ENCODE measurements at regions not wholly inside any gene's neighbourhood (a gene's known extent, or its start where the extent isn't known, plus 50 kb on each side); places are given as distances from the start of the nearest gene placed in this dataset.
A peak's percentile ranks its signal among the peaks of the same experiment; 100 is the strongest.

GRCh38 chr1:195704028-195704427, 904.2 kb downstream of the KCNT2 start:
- H3K27me3 Mint-ChIP-seq (ENCODE audit: insufficient read depth): peaks cover 1% of the 10 kb centered on the region; the same call in 1 of the 2 replicates
- DNase-seq: no peak
- H3K27ac Mint-ChIP-seq: no peak overlapping the region
- no peaks in the 10 kb centered on the region for H3K9me3 Mint-ChIP-seq
- H3K4me3 Mint-ChIP-seq: no peak overlapping the region
- H3K36me3 Mint-ChIP-seq (ENCODE audit: low read depth): no peaks in the 10 kb centered on the region
- no peak for TF ChIP-seq CTCF (IDR thresholded peaks at IDR 0.05)
- peaks cover 4% of the 10 kb centered on the region; the same call in 1 of the 2 replicates for H3K4me1 Mint-ChIP-seq (ENCODE audit: low read depth)

GRCh38 chr1:195701149-195701548, 907.1 kb downstream of the KCNT2 start:
- no peak for DNase-seq
- H3K4me1 Mint-ChIP-seq (ENCODE audit: low read depth): peaks cover 4% of the 10 kb centered on the region; the same call in 1 of the 2 replicates
- TF ChIP-seq CTCF (IDR thresholded peaks at IDR 0.05): no peak
- H3K27ac Mint-ChIP-seq: no peak overlapping the region
- H3K4me3 Mint-ChIP-seq: no peak overlapping the region
- peaks cover 1% of the 10 kb centered on the region; the same call in 1 of the 2 replicates for H3K27me3 Mint-ChIP-seq (ENCODE audit: insufficient read depth)
- H3K36me3 Mint-ChIP-seq (ENCODE audit: low read depth): no peaks in the 10 kb centered on the region
- H3K9me3 Mint-ChIP-seq: no peaks in the 10 kb centered on the region

GRCh38 chr1:195697130-195697529, 911.1 kb downstream of the KCNT2 start:
- no peaks in the 10 kb centered on the region for H3K4me1 Mint-ChIP-seq (ENCODE audit: low read depth)
- no peaks in the 10 kb centered on the region for H3K27me3 Mint-ChIP-seq (ENCODE audit: insufficient read depth)
- no peak overlapping the region for H3K4me3 Mint-ChIP-seq
- H3K9me3 Mint-ChIP-seq: no peaks in the 10 kb centered on the region
- no peak overlapping the region for H3K27ac Mint-ChIP-seq
- no peak for DNase-seq
- no peaks in the 10 kb centered on the region for H3K36me3 Mint-ChIP-seq (ENCODE audit: low read depth)
- TF ChIP-seq CTCF (IDR thresholded peaks at IDR 0.05): no peak

- H3K27me3 Mint-ChIP-seq (ENCODE audit: insufficient read depth): no peaks in the 10 kb centered on the region
- H3K4me3 Mint-ChIP-seq: no peak overlapping the region
- no peaks in the 10 kb centered on the region for H3K9me3 Mint-ChIP-seq
- no peak for DNase-seq
- no peaks in the 10 kb centered on the region for H3K4me1 Mint-ChIP-seq (ENCODE audit: low read depth)
- TF ChIP-seq CTCF (IDR thresholded peaks at IDR 0.05): no peak
- no peak overlapping the region for H3K27ac Mint-ChIP-seq
- no peaks in the 10 kb centered on the region for H3K36me3 Mint-ChIP-seq (ENCODE audit: low read depth)
Measured at GRCh38 chr1:195686764-195687163, 921.5 kb downstream of the KCNT2 start.

- TF ChIP-seq CTCF (IDR thresholded peaks at IDR 0.05): no peak
- Mint-ChIP-seq H3K4me1 (ENCODE audit: low read depth) (peaks cover 27% of the 10 kb centered on the region), H3K4me3 (peak overlapping the region; percentile 0; the same call in 1 of the 2 replicates), H3K36me3 (ENCODE audit: low read depth) (no peaks in the 10 kb centered on the region), H3K9me3 (no peaks in the 10 kb centered on the region), H3K27me3 (ENCODE audit: insufficient read depth) (no peaks in the 10 kb centered on the region), H3K27ac (peak overlapping the region; percentile 77)
- peak; percentile 21 for DNase-seq
Measured at GRCh38 chr1:195664628-195665027, 943.6 kb downstream of the KCNT2 start.
